Left renal pelvis (tissue), 4 donors: ENCODE measurements at regions not wholly inside any gene's neighbourhood (a gene's known extent, or its start where the extent isn't known, plus 50 kb on each side); places are given as distances from the start of the nearest gene placed in this dataset.

Source experiments
- DNase-seq, 4 donors: peaks; one replicate each; pipeline ENCODE4 v3.0.0-alpha.2; 2013; ENCODE audit warnings: low read depth in 4 of 4, low spot score in 3 of 4

DNA sequence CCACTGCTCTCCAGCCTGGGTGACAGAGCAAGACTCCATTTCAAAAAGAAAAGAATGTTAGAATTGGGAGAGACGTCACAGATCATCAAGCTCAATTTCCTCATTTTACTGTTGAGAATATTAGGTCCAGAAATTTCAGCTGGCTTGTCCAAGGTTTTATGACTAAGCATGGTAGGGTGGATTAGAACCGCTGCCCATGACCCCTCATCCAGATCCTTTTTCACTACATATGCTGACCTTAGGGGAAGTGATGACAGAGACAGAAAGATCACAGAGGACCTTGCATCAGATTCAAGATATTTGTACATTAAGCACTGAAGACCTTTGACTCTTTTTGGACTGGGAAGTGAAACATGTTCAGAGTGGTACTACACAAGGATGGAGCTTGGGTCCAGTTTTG is 134.5 kb downstream of the ADAMTS15 start:
- DNase-seq = no peak

DNA sequence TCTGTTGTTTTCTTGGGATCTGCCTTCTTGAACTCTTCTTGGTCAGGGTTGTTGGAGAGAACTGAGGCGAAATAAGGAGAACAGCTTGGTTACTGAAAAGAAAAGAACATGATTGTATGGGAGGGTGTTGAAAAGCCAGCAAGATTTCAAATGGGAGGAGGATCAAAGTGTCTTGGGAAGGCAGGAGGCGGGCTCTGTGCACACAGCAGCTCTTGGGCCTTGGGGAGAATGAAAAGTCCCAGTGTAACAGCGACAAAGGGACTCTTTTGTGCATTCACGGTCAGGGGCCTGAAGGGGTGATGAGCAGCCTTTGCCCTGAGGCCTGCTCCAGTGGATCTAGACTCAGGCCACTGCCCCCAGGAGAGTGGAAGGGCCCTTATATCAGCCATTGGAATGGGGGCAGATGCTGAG is 135.4 kb downstream of the ADAMTS15 start:
- no peak for DNase-seq

DNA sequence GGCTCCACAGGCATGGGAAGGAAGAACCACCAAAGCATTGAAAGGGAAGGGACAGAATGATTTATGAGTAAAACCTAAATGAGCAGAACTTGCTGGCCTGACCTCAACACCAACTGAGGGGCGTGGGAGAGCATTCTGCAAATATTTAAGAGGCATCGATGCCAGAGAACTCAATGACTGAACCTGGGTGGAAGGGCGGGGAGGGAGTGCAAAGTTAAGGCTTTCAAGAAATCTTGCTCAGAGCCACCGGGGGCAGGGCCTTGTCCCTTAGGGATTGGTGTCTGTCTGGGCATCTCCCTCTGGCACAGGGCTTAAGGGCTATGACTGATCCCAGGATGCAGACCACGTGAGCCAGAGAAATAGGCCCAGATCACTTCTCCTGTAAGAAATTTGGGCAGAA is 137.1 kb downstream of the ADAMTS15 start:
- no peak for DNase-seq

DNA sequence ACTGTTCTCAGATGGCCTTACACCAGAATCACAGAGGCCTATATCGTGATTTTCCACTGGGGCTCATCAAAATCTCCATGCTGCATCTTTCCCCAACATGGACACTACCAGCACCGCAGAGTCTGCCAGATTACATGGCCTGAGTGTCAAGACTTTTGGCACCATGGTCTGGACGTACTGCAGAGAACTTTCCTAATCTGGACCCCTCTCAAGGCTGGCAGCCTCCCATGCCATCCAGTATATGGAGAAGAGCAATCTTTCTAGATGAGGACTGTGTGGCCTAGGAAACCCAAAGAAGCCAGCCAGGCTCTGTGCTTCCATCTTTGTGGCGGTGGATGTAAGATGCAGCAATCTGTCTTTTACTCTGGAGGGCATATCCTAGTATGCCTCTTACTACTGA is 139.2 kb downstream of the ADAMTS15 start:
- DNase-seq = no peak

DNA sequence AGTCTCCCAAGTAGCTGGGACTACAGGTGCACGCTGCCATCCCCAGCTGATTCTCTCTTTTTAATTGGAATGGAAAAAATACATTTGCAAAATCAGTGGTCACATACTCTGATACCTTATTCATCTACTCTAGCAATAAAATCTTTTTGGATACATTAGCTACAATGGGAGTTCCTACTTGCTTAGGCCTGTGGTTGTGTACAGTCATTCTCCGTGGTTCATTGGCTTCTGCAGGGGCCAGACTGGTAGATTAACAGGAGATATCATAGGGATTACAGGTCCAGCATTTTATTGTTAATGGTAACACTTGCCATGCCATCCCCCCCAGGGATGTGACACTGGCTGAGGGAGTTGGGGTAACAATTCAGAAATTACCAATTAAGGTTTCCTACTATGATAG is 140.0 kb downstream of the ADAMTS15 start:
- DNase-seq = no peak

DNA sequence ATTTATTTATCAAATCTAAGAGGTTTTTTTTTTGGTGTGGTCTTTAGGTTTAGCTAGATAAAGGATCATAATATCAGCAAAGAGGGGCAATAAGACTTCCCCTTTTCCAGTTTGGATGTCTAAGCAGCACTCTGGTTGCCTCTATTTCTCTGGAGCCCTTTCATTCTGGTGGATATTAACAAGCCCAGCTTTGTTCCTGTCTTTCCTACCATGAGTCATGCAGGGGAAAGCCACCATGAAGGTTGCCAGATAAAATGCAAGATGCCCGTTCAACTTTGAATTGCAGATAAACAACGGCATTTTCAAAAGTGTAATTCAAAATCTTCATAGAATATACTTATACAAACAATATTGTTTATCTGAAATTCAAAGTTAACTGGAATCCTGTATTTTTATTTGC is 143.6 kb downstream of the ADAMTS15 start:
- DNase-seq = no peak

DNA sequence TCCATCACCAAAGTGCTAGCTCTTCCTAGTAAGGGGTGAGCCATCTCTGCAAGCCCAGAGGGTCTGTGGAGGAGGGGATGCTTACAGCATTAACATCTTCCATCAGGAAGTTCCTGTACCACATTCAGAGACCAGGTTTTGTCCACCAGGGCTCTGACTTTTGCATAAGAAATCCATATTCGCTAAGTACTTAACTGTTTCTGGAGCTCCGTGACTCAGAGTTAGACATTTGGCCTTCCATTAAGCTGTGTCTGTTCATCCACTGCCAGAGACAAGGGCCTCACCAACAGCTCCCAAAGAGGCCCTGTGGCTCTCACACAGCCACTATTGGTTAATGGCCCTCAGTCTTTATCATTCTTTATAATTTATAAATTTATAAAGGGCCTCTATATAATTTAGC is 144.6 kb downstream of the ADAMTS15 start:
- no peak for DNase-seq

DNA sequence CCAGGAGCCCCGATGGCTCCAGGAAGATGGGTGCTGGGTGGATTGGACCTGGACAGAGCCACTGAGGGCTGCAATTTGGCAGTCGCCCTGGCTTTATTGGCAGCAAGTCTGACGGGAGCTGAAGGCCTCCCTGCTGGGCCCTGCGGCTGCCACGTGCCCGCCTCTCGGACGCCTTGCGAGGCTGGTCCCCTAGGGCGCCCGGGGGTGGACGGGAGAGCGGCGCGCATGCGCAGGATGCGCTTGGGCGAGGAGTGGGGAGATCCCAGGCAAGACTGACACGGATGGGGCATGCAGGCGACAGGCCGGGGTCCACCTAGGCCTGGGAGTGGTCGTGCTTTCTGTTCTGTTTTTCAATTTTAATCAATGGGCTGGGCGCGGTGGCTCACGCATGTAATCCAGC is 150.0 kb downstream of the ADAMTS15 start:
- no peak for DNase-seq

DNA sequence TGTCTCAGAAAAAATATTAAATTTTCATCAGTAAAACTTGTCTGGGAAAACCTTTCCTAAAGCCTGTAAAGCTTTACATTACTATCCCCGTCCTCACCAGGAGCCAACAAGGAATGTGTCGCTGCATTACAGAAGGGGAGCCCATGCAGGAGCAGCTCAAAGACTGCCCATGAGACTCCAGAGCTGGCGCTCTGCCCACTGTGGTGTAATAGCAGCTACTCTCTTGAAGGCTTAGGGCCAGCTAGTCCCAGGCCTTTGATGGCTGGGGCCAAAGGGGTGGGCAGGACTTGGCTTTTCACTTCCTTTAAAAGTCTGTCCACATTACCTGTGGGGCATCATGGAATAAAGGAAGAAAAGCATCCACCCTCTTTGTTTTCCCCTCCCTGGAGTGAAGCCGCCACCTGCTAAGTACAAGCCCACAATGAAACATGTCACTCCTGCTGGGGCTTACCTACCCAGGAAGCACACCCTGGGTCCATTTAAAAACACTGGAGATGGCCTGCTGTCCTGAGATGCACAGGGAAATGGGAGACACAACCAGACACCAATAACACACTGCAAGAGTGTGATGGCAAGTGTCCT is 150.7 kb downstream of the ADAMTS15 start:
- no peak for DNase-seq

DNA sequence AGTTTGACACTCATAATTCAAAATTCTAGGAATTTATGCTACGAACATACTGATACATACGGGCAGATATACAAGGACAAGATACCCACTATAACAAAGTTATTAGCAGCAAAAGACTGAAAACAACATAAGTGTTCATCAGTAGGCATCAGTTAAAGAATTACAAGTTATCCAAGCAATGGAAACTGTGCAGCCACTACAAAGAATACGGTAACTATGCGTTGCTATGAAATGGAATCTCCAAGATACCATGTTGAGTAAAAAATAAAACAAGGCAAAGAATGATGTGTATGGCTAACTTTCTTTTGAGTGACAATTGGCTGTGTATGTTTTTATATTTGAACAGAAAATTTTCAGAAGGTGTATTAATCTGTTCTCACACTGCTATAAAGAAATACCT is 151.7 kb downstream of the ADAMTS15 start:
- DNase-seq = no peak

DNA sequence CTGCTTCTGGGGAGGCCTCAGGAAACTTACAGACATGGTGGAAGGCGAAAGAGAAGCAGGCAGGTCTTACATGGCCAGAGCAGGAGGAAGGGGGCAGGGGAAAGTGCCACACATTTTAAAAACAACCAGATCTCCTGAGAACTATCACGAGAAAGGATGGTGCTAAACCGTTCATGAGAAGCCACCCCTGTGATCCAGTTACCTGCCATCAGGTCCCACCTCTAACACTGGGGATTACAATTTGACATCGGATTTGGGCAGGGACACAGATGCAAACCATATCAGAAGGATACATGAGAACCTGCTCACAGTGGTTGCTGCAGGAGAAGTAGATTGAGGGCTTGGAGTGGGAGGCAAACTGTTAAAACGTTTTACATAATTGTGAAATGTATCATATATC is 152.2 kb downstream of the ADAMTS15 start:
- DNase-seq = no peak

DNA sequence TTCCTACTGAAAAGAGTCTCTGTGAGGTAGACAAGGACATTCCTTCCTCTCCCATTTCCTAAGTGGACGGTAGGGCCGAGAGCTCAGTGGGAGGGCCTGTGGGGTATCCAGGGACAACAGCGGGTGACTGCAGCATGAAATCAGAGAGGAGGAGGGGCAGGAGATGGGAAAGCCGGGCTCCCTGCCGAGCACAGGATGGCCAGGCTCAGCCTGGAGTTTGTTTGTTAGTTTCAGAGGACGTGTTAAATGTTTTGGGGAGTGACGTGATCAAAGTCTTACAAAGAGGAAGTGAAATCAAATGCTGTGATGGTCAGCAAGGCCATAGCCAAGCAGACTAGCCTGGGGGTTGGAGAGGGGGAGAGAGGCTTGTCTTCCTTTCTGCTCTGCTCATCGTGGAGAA is 152.7 kb downstream of the ADAMTS15 start:
- peak in 1 of 4 donors; percentile 53 for DNase-seq

DNA sequence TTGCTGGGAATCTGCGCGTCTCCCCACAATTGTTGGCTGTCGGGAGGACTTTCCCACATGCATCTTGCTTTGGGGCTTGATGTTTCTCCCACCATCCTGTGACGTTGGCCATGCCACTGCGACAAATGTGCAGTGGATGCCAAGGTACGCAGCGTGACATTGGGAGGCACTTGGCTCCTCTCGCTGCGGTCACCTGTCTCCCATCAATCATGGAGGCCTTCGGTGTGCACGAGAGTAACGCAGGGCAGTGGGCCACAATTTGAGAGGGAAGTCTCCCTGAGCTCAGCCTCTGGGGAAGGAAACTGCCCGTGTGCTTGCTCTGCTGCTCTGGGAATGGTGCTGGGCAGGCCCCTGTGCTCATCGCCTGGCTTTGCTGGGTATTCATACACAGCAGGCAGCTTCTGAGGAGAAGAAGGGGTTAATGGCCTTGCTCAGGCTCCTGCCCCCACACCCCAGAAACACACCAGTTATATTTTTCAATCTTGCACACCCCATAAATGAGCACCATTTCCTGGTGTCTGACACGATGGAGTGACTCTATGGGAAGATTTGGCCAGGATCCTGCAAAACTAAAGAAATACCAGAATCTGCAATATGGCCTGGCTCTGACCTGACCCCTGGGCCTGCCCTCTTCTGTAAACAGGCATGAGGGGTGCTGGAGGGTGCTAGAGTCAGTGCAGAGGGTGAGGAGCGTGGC is 153.5 kb downstream of the ADAMTS15 start:
- DNase-seq = no peak

DNA sequence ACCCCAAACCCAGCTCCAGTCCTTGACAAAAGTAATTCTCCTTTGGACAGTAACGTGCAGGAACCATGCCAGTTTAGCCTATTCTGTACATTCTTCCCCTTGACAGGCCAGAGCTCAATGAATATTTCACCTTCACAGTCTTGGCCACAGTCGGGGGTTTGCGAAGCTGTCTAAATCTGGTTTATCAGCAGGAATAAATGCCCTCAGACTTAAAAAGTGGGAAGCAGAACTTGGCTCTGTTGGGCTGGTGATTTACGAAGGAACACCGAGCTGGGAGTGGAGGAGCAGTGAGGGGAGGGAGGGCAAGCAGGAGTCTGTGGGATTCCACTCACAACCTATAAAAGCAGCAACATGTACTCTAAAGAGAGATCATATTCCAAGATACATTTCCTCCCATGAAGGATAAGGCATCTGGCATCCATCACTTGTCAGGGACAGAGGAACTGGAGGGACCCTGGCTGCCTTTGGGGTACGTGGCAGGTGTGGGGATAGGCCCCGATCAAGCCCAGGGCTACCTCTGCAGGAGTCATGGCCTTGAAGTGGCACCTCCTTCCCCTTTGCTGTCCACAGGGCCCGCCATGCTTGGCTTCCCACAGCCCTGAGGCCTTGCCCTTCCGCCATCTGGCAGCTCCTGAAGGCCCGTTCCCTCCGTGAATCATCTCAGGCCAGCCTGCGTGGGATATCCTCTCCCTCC is 154.3 kb downstream of the ADAMTS15 start:
- DNase-seq = peak in 1 of 4 donors; percentile 37

DNA sequence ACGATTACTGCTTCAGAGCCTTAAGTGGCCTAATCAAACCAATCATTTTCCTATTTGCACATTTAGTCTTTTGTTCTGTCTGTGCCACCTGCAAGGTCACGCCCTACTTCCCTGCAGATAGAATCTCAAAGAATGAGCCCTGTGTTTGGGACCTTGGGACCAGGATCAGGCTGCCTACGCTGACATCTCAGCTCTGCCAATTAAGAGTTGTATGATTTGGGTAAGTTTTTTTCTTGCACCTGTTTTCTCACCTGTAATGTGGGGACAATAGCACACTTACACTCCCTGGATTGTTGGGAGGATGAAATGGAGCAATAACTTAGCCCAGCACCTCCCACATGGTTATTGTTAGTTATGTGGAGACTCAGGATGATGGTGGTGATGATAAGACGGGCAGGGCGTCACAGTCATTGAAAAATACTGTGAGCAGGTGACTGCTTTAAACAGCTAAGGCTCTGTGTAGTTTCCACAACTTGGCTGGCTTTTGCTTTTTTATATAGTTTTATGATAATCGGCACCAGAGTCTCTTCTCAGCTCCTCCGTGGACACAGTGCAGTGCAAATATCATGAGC is 155.0 kb downstream of the ADAMTS15 start:
- DNase-seq = no peak

DNA sequence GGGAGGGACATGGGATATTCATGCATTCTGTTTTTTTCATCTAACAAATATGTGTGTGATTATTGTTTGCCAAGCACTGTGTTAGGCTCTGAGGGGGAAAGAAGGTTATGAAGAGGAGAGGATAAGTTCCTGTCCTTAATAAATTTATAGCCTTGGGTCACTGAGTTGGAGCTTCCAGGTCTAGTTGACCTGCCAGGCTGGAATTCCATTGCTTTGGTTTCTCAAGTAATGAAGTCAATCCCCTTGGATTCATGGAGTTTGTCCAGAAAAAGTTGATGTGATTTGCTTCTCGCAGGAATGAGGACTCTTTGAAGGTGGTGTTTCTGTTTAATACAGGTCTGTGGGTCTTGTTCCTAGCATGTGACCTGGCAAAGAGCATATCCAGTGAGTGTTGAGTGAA is 156.2 kb downstream of the ADAMTS15 start:
- DNase-seq = no peak

DNA sequence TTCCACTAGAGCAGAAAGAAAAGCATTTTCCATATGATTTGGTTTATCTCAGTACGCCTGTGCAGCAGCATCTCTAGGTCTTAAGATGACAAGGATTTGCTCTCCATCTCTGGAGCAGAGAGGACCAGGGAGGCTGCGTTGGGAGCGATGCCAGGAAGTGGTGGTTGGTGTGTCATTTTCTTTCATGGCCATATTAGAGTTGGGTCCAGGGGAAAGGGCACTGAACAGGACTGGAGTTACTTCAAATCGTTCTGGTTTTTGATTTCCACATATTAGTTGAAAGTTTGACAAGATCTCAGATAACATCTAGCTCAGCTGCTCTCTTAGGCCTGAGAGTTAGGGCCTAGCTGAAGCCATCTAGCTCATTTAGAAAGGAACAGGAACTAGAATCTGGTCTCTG is 157.7 kb downstream of the ADAMTS15 start:
- DNase-seq = no peak

DNA sequence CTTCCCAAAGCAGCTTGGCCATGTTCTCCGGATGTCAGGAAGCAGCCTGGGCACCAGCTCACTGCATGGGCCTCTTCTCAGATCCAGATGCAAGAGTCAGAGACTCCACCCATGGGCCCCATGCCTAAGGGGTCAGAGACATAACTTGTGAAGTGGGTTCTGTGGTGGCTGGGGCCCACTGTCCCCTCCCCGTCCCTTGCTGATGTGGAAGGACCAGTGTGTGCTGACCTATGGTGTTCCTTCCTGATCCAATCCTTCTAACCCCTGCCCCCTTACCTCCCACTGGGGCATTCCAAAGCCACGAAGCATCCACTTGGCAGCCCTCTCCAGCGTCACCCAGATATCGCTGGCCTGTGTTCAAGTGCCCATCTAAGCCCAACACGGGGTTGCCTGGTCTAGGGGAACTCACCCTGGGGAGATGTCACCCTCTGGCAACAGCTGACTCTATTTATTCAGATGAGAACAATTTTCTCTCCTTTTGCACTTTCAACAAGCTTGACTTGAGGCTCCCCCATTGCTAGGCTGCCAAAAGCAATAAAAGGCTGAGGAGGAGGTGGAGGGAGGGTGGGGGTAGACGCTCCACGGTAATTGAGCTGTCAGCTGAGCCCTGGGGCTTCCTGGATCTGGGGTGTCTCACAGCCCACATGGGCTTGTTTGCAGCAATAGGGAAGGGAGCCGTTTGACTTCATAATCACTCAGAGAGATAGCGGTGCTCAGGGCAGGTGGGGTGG is 158.5 kb downstream of the ADAMTS15 start:
- DNase-seq = peak in 2 of 4 donors; percentile 60 to 71

DNA sequence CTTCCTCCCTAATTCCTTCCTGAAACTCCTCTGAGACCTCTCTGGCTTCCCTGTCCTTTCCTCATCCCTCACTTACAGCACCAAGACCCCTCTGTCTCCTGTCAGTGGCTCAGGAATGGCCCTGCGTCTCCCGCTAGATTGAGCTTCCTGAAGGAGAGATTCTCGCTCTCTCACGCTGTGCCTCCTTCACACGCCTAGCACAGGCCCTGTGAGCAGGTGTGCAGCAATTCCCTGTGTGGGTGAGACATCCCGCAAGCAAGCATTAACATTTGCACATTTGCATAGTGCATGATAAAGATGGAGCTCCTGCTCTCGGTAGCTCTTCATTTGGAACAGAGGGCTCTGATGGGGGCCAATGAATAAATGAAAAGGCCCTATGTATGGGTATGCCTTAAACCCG is 159.8 kb downstream of the ADAMTS15 start:
- DNase-seq = no peak

DNA sequence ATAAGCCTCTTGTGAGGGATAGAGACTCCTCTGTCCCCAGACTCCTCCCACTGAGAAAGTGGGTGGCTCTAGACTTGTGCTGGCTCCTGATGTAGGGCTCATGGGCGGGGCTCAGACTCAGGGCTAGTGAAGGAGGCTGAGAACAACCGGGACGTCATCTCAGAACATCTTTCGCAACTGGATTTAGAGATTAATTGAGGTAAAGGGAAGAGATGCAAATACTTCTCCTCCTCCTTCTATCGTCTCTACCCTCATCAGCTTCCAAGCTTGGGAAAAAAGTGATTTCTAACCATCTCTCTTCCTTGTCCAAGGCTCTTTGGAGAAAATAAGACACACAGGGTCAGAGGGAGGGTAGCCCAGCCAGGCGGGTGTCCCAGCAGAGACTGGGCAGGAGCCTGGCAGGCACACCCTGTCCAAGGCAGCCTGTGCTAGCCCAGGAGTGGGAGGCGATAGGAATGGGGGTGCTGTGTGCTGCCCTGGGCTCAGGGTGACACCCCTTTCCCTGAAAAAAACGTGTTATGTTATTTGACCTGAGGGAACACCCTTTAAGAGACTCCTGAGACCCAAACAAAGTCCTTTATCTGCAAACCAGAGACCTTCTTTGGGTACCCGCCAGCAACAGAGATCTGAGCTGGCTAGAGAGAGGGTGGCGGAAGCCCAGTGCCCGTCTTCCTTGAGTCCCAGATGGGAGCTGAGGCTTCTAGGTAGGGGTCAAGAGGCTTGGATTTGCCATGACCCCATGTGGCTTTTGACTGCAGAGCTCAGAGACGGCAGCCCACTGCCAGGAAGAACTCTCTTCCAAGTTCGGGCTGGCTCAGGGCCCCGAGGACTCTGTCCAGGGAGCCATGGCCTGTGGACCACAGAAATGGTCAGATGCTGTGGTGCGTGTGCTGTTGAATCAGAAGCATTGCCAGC is 160.9 kb downstream of the ADAMTS15 start:
- DNase-seq = no peak
